ENCODE measurements at regions not wholly inside any gene's neighbourhood (a gene's known extent, or its start where the extent isn't known, plus 50 kb on each side); places are given as distances from the start of the nearest gene placed in this dataset.

GRCh38 chr3:125693887-125694286 is 98.6 kb upstream of the OSBPL11 start:
- TF ChIP-seq EZH2phosphoT487 (IDR thresholded peaks at IDR 0.05; ENCODE audit: insufficient read depth, low read depth), result no peak
- TF ChIP-seq EZH2 (IDR thresholded peaks at IDR 0.05; ENCODE audit: insufficient read depth, poor library complexity, severe bottlenecking), result no peak

All from GM23248 (cell line).